Activated effector memory CD4-positive, alpha-beta T cell treated with anti-CD3 and anti-CD28 coated beads, Interleukin-2, amount 50 U/mL, for 16 hours (primary cell): ENCODE measurements at regions not wholly inside any gene's neighbourhood (a gene's known extent, or its start where the extent isn't known, plus 50 kb on each side); places are given as distances from the start of the nearest gene placed in this dataset.

ENCODE experiments used
- DNase-seq: peaks from one replicate; pipeline ENCODE4 v3.0.0-alpha.2; 2020

DNA sequence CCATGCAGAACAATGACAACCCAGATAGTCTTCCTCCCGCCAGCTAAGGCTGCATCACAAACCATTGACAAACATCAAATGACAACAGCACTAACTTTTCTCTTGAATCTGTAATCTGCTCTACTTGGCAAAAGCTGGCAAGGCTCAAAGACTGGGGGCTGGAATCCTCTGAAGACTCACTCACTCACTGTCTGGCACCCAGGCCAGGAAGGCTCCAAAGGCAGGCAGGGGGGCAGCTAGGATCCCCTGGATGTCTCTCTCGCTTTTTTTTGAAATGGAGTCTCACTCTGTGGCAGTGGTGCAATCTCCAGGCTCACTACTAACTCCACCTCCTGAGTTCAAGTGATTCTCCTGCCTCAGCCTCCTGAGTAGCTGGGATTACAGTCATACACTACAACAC lies 159.7 kb upstream of the GPR26 start:
- DNase-seq = no peak

DNA sequence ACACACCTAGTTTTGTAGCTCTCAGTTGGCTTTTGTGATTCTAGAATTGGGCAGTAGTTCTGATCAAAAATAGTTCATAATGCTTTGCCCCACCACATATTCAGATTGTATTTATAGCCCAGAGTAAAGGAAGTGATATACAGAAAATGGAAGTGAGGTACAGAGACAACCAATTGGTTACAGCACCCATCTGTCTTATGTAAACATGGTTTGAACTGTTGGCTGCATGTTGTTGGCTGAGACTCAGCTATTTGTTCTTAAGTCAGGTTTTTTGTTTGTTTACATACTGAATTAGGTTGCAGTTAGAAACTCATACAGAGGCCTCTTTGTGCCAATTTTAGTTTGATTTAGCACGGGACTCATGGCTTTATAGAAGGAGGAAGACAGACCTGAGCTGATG lies 158.9 kb upstream of the GPR26 start:
- DNase-seq = no peak

DNA sequence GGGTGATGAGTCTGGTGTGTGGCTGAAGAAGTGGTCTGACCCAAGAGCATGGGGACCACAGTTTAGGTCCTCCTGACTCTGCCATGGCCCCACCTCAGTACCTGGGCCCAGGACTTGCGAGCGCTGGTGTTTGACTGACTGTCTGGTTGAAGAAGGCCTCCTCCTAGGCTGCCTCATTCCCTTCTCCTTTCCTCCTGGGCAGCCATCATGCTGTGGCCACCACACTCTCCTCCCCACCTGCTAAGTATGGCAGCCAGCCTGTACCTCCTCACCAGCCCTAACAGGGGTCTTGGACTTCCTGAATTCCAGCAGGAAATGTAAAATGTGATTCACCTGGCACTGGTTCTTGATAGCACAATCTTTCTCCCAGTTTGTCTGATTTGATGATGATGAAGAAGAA lies 156.8 kb upstream of the GPR26 start:
- DNase-seq = peak; percentile 9

DNA sequence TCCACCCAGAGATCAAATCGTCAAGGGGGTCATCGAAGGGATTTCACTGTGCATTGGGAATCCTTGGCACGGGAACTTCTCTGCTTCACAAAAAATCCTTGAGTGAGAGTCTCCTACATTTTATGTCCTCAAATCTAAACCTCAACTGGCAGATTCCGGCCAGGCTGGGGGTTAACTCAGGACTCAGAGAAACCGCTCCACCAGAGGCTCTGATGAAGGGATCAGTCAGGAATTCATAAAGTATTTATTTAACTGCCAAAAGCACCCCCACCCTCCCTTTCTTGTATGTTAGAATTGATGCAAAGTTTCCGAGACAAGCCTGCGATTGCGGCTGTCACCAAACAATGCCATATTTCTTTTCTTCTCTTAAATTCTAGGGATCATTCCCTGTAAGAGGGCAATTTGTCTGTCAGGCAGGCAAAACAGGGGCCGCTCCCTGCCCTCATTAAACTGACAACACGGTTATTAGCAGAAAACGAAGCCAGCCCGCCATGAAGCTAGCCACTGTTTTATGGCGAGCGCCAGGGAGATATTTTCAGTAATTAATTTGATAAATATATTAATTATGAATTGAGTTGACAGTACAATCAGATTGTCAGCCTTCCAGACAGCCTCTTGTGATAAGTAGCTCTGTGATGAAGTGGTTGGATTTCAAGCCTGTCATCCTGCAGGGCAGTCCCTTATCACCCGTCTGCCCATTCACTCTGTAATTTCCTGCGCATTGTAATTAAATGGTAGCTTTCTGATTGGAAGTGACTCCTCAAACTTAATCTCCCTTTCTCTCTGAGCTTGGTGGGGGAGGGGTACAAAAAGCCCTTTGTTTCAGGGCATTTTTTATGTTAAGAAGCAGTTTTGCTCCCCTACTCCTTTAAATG lies 153.0 kb upstream of the GPR26 start:
- peak; percentile 13 for DNase-seq

DNA sequence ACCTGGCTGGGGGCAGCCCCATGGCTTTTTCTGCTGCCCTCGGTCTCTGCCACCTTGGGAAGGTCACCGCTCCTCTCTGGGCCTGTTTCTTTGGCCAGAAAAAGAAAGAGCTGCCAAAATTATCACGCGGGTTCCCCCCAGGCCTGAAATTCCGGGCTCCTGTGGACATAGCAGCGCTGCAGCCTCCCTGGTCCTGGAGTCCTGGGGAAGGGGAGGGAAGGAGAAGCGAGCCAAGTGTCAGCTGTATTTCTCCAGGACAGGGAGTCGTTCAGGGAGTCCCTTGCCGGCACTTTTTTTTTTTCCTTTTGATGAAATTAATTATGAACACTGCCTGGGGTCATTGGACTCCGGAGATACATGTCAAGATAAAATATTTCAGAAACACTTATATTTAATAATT lies 152.3 kb upstream of the GPR26 start:
- DNase-seq = no peak

DNA sequence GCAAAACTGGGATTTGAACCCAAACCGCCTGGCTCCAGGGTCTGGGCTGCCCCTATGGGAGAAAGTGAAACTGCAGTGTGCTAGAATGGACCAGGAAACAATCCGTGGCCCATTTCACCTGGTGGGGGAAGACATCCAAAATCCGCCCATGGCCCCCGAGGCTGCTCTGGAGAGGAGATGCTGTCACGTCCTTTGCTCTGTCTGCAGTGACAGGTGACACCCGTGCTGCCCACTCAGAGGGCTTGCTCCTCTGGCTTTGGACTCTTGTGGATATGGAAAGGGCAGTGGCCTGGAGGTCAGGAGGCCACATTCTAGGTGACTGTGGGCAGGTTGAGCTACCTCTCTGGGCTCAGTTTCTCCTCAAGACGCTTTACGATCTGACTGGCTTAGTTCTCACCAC lies 151.2 kb upstream of the GPR26 start:
- DNase-seq = peak; percentile 27

DNA sequence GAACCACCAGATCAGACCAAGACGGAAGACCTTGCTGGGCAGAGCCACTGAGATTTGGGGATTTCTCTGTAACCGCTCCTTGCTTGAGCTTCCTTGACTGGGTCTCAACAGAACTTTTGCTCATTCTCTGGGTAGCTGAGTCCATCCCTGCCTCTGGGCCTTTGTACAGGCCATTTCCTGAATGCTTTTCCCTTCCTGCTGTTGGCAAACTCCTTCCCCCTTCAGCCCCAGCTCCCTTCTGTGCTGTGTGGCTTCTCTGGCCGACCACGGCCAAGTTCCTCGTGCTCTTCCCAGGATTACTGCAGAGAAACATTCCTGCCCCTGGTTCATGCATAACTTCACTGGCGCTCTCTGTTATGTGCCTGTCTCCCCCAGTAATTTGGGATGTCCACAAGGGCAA lies 150.5 kb upstream of the GPR26 start:
- DNase-seq = peak; percentile 48

DNA sequence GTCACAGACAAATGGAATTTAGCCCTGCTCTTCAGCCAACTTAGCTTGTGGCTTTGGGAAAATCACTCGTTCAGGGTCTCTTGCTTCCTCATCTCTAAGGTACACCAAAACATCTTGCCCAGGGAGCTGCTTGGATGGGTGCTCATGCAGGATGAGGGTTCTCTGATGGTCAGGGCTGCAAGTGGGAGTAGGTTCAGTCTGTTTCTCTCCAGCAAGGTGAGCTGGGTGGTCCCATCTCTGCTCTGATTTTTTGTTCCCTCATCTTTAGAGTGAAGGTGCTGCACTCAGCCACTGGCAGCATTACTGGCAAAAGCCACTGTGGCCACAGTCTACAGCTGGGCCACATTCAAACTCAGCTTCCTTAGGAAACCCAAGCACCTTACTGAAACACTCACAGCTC lies 149.9 kb upstream of the GPR26 start:
- DNase-seq = peak; percentile 30

DNA sequence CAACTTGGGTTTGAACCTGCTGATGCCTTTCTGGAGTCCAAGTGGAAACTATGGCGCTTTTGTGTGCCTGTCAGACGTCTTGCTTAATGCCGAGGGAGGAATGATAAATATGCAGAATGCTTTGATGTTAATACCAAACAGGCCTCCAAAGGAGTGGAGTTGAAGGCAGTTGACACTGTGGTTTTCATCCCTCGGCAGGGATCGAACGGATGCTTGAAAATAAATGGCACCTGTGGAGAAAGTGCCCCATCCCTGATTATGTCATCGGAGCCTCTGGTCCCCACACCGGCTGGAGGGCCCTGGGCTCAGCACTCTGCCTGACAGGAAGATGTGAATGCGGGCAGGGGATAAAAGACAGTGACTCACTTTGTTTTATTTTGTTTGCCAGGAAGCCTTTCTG lies 148.7 kb upstream of the GPR26 start:
- DNase-seq = peak; percentile 49

DNA sequence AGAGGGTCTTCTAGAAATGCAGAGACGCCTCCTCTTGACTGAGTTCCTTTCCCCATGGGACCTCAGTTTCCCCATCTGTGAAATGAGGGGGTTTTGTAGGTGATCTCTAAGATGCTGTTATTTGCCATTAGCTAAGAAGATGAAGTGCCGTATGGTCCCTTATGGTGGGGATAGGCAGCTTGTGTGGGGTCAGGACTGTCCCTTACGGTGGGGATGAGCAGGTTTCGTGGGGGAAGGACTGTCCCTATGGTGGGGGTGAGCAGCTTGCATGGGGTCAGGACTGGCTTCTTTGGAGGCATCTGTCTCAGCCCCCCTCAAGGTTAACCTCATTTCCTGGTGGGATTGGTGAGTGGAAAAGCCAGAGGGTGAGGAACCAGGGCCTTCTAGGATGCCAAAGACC lies 148.3 kb upstream of the GPR26 start:
- peak; percentile 25 for DNase-seq

DNA sequence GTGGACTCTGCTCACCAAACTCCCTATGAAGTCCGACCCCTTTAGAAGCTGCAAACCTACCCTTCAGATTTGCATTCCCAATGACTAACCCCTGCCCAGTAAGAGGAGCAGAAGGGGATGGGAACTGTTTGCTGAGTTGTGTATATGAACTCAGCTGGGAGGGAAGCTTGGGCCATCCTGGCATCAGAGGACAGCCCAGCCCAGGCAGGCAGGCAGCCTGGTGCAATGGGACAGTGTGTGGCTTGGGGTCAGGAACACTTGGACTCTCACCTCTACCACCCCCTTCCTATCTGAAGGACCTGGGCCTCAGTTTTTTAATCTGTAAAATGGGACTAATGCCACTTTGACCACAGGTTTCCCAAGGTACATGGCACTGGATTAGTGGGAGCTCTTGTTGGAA lies 147.4 kb upstream of the GPR26 start:
- peak; percentile 5 for DNase-seq

DNA sequence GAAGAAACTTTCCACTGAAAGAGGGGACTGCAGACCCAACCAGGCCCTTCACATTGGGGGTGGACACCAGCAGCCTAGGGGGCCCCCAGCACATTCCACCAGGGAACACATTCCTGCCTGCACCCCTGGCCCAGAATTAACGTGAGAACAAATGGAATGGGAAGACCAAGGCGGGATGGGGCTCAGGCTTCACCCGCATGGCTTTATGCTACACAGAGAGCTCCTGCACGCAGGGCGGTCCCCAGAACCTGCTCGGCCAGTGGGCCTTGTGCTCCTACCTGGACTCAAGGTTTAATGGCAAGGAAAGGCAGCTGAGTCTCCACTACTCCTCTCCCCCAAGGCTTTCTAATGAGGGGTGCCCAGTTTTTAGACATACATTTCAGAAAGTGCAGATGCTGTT lies 146.3 kb upstream of the GPR26 start:
- DNase-seq = no peak

DNA sequence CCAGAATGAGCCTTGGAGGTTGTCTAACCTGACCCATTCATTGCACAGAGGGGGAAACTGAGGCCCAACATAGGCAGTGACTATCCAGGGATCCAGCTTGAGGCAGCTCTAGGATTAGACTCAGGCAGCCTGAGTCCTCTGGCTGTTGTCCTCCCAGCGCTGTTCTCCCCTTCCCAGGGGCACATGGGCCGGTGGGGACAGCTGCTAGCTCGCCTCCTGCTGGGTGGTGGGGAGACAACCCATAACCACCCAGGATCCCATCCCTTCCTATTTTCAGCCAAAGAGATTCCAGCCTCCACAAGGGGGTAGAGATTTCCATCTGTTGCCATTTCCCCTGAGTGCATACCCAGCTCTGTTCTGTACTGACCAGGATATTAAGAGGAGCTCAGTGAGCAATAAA lies 145.1 kb upstream of the GPR26 start:
- DNase-seq = no peak

DNA sequence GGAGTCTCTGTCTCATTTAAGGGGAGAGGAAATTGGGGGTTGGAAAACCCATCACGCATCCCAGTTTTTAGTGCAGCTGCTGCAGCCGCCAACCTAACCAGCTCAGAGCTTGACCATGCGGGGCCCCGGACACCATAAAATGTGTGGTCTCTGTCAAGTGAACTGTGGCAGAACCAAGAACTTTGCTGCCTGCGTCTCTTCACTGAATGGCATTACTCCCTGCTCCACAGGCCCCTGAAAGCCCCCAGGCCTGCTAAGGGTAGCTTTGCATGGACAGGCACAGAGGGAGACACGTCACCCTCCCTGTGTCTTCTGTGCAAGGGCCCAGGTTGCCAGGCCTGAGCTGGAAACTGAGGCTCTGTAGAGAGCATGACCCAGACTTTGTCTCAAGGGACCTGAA lies 144.6 kb upstream of the GPR26 start:
- DNase-seq = no peak

DNA sequence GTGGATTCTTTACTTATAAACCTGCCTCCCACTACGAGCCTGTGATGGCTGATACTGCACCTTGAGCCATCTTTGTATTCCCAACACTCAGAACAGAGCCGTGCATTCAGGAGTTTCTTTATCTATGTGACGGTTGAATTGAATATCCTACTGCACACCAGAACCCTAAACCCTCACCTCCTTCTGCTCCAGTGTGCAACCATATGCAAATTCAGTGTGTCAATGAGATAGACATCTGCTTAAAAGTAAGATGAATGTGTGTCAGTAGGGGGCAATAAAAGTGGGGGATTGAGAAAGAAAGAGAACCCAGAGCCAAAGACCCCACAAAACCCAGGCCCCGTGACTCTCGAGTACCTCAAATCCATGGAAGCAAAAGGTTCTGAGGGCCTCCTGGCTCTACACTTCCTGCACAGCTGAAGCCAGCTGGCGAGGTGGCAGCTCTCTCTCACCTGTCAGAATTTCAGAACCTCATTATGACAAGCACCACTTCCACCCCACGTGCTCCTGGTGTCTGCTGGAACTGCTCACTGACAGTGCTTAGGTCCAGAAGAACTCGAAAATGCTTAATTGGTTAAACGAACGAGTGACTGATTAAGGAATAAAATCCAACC lies 143.3 kb upstream of the GPR26 start:
- DNase-seq = no peak

DNA sequence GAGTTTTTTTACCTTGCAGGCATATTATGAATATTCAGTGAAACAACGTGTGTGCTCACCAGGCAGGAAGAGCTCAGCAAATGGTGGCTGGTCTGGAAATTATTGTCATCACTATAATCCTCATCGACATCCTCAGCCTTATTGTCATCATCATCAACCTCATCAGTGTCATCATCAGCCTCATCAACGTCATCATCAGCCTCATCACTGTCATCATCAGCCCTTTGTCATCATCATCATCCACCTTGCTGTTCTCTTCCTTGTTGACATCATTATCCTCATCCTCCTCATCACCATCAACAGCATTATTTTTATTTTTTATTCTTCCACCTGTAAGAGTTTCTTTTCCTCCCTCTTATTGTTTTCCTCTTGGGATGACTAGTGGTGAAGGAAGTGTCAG lies 142.3 kb upstream of the GPR26 start:
- no peak for DNase-seq

DNA sequence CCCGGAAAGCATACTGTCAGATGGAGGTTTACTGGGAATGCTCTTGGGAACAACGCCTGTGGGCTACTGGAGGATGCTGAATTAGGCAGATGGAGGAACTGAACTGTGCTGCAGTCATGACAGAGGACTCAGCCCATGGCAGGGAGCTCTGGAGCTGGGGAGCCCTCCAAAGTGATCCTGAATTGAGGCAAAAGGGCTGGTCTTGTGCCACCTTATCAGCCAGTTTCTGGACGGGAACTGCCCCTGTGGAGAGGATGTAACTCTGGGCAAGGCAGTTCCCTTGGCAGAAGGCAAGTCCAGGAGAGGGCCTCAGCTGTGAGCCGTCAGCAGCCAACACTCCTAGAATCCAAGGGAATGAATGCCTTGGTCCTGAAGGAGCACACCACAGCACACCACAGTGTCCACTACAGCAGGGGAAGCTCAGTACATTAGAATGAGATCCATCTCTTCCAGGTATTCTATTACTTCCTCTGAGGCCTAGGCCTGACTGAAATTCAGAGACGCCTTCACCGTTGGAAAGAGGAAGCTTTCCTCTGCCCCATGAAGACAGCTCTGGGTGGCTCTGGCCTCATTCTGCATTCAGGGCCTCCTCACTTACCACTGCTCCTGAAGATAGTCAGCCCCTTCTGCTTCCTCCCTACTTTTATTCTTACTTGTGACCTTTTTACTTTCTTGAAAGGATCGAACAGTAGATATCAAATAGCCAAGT lies 139.6 kb upstream of the GPR26 start:
- DNase-seq = no peak

DNA sequence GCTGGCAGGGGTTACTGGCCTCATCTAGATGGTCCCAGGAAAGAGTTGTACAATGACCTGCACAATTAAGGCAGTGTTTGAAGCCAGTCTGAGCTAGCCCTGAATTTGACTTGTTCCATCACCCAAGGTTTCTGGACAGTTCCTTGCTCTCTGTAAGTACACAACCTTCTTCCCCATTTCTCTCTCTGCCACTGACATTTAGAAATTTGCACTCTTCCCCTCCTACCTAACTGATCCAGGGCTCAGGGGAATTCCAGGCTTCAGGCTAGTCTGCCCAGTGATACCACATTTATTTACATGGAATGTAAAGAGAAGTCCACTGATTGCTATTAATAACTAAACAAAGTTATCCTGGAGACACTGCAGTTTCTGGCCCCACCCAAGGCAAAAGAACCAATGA lies 139.0 kb upstream of the GPR26 start:
- no peak for DNase-seq

DNA sequence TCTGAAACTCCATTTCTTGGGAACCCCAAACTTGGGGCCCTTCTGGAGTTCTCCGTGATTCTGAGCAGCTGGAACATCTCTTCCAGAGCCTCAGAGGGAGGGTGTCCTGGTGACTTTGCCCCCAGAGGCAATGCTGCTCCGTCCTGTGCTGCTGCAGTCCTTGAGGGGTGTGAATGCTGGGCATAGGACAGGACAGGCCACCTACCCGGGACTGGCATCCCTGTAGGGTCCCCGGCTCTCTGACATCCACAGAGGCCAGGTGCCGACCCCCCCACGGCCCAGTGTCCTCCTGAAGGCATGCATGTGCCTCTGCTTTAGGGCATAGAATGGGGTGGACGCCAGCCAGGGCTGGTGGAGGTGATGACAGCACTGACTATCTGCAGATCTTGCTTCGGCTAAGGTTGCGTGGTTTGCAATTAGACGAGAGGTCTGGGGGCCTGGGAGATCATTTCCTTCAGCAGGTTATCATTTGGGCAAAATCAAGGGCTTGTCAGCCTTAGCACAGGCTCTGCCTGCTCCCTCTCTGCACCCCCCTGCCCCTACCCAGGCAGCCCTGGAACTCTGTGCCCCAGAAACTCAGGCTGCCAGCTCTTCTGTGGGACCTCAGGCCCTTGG lies 136.9 kb upstream of the GPR26 start:
- DNase-seq = no peak

DNA sequence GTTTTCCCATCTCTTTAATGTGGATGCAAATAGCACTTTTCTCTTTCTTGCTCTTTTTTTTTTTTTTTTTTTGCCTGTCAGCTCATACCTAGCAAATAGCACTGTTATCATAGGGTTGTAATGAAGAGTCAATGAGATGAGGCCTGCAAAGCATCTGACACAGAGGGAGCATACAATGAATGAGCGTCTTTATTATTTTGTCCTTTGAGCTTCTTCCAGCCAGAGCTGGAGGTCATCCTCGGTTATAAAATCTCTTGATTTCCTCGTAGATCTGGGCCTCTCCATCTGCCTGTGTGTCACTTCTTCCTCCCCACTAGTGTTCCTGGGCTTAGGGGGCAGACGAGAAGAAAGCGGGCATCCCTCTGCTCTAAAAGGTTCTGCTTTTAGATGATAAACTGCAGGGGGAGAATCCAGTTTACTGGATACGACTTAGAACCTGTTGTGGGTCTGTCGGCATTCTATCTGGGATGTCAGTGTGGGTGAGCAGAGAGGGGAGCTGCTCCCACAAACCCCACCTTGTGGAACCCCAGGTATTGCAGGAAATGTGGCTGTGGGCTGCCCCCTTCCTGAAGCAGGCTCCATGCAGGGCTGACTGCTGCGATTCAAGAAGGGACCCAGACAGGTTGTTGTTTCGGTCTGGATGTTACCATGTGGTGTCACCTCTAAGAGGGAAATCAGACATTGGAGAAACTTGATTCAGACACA lies 135.8 kb upstream of the GPR26 start:
- no peak for DNase-seq

DNA sequence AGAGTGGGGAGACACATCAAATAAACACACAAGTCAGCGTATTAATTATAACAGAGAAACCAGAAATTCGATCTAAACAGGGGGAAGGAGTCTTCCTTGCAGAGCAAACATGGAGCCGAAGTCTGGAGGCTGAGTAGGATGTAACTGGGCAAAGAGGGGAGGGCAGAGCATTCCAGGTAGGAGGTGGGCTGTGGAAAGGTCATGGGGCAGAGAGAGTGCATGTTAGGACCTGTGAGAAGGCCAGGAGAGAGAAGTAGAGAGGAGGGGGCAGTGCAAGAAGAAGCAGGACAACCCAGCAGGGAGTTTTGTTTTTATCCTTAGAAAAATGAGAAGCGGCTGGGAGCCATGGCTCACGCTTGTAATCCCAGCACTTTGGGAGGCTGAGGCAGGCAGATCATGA lies 130.8 kb upstream of the GPR26 start:
- DNase-seq = no peak

DNA sequence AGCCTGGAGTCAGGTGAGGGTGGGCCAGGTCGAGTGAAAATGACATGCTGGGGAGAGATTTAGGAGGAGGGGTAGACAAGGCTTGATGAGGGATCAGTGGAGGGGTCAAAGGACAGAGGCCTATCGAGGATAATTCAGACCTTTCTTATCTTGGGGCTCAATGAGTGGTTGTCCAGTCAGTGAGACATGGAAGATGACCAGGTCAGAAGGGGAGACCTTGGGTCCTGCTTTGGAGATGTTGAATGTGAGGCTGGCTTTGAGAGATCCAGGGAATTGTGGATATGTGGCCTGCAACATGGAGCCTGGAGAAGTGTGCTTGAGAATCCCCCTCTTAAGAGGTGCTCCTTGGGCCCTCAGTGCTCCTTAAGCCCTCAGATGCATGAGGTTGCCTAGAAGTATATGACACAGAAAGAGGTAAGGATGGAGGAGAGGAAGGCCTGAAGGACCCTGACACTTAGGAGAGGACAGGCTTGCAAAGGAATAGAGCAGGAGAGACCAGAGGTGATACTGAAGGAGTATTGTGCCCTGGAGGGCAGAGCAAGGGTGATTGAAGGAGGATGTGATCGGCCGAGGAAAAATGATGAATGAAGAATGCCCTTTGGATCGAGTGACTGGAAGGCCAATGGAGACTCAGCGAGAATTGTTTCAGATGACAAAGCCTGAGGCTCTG lies 129.8 kb upstream of the GPR26 start:
- no peak for DNase-seq
